ENCODE measurements at regions not wholly inside any gene's neighbourhood (a gene's known extent, or its start where the extent isn't known, plus 50 kb on each side); places are given as distances from the start of the nearest gene placed in this dataset.
"Not testable (repeated sequence)": the region's sequence is repeated elsewhere in the genome, so short reads cannot be mapped to it uniquely, and the experiment has no call there.

DNA sequence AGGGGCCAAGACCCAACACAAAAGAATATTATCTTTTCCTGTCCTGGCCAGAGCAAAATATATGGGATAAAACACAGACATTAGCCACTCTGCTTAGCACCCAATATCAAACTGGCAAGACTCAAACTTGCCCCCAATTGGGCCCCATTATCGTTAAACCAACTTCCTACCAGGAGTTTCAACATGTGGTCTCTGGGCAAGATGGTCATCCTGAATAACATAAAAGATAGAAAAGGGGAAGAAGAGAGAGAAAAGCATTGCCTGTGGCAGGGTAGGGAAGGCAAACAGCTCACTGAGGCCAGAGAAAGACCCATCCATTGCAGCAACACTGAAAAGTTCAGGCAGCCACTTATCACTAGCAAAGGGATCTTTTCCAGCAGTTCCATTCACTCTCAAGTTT lies 502.1 kb downstream of the KIF2B start:
- Histone ChIP-seq H3K4me1 (ENCODE audit: control insufficient read depth, insufficient read depth, low read length, poor library complexity, severe bottlenecking) (no peaks in the 10 kb centered on the region), H3K9me3 (ENCODE audit: control insufficient read depth, low read length) (peaks cover 3% of the 10 kb centered on the region)
- no CpG with 5 or more reads among the region's 1 CpG for WGBS, 2 experiments (ENCODE audit: insufficient coverage in 2 of 2)

DNA sequence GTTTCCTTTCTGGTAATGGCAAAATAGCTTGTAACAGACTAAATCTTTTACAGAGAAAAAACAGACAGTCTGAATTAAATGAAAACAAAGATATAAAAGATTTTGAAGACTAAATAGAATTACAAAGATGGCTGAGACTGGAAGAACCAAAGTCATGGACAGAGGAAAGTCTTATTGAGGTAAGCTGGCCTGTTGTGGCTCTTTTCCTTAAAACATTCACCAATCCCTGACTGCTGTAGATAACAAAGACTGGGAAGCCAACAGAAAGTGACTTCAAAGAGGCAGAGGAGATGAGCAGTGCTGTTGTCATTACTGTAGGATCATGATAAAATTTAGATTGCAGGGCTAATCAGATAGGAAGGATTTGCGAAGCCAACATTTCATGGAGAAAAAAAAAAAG lies 517.0 kb downstream of the KIF2B start:
- Histone ChIP-seq H3K27ac (ENCODE audit: low read depth, low read length, severe bottlenecking) (no peak overlapping the region), H3K4me1 (ENCODE audit: control insufficient read depth, insufficient read depth, low read length, poor library complexity, severe bottlenecking) (no peaks in the 10 kb centered on the region), H3K36me3 (ENCODE audit: control insufficient read depth, insufficient read depth, low read length) (no peaks in the 10 kb centered on the region), H3K9me3 (ENCODE audit: control insufficient read depth, low read length) (no peaks in the 10 kb centered on the region), H3K4me3 (ENCODE audit: extremely low read depth, insufficient read depth, low read length, poor library complexity, severe bottlenecking) (no peak overlapping the region)
- WGBS, 2 experiments (ENCODE audit: insufficient coverage in 2 of 2): 89 to 90% methylated on average over 1 of the region's 1 CpG

More for the DNA sequence above, 502.1 kb downstream of the KIF2B start:
- no peak overlapping the region for H3K4me3 ChIP-seq (ENCODE audit: extremely low read depth, insufficient read depth, low read length, poor library complexity, severe bottlenecking)
- no peaks in the 10 kb centered on the region for H3K36me3 ChIP-seq (ENCODE audit: control insufficient read depth, insufficient read depth, low read length)
- H3K27ac ChIP-seq (ENCODE audit: low read depth, low read length, severe bottlenecking): no peak overlapping the region

DNA sequence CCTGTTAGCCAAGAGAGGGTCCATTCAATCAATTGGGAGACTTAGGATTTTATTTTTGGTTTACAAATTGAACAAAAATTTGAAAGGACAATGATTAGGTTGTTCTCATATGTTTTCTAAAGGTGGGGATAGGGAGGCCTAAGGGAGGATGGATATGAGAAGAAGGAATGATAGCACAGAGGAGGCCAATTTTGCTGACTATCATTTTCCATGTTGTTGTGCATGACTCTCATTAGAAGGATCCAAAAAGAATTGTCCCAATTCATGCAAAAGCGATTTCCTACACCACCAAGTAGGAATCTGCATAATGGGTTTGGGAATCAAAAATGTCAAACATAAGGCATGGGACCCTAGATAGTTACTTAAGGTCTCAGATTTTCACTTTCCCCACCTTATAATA lies 524.8 kb downstream of the KIF2B start:
- Histone ChIP-seq H3K27ac (ENCODE audit: low read depth, low read length, severe bottlenecking) (no peak overlapping the region), H3K4me1 (ENCODE audit: control insufficient read depth, insufficient read depth, low read length, poor library complexity, severe bottlenecking) (no peaks in the 10 kb centered on the region), H3K36me3 (ENCODE audit: control insufficient read depth, insufficient read depth, low read length) (no peaks in the 10 kb centered on the region), H3K9me3 (ENCODE audit: control insufficient read depth, low read length) (no peaks in the 10 kb centered on the region), H3K4me3 (ENCODE audit: extremely low read depth, insufficient read depth, low read length, poor library complexity, severe bottlenecking) (no peak overlapping the region)
- WGBS, 2 experiments (ENCODE audit: insufficient coverage in 2 of 2): no CpG with 5 or more reads among the region's 1 CpG

DNA sequence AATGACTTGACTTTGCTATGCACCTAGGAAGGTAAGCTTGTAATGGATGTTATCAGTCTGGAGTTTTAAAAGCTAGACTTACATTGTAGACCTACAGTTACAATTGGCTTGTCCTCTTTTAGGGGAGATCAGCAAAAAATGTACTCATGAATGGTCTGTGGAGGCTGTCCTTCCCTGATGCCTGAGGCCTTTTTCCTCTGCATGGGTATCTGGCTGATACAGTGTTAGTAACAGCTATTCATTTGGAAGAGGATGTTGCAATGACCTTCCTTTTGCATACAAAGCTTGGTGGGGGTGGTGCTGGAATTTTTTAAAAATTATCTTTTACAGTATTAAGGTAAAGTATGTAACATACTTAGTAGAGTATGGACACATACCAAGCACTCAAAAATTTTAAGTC lies 525.5 kb downstream of the KIF2B start:
- Histone ChIP-seq H3K4me3 (ENCODE audit: extremely low read depth, insufficient read depth, low read length, poor library complexity, severe bottlenecking) (no peak overlapping the region), H3K9me3 (ENCODE audit: control insufficient read depth, low read length) (no peaks in the 10 kb centered on the region), H3K4me1 (ENCODE audit: control insufficient read depth, insufficient read depth, low read length, poor library complexity, severe bottlenecking) (no peaks in the 10 kb centered on the region), H3K36me3 (ENCODE audit: control insufficient read depth, insufficient read depth, low read length) (no peaks in the 10 kb centered on the region), H3K27ac (ENCODE audit: low read depth, low read length, severe bottlenecking) (no peak overlapping the region)

DNA sequence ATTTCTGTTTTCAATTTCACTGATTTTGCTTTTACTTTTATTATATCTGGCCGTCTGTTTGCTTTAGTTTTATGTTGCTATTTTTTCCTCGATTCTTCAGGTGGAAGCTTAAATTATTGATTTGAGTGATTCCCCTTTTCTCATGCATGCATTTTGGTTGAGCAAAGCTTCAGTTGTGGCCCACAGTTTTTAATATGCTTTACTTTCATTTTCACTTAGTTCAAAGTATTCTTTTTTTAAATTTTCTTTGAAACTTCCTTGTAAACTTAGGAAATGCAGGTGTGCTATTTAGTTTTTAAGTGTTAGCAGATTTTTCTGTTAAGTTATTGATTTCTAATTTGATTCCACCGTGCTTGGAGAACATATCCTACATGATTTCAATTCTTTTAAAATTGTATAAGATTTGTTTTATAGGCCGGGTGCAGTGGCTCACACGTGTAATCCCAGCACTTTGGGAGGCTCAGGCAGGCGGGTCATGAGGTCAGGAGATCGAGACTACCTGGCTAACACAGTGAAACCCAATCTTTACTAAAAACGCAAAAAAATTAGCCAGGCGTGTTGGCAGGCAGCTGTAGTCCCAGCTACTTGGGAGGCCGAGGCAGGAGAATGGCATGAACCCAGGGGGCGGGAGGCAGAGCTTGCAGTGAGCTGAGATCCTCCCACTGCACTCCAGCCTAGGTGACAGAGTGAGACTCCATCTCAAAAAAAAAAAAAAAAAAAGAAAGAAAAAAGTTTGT lies 531.2 kb downstream of the KIF2B start:
- Histone ChIP-seq H3K36me3 (ENCODE audit: control insufficient read depth, insufficient read depth, low read length) (no peaks in the 10 kb centered on the region), H3K9me3 (ENCODE audit: control insufficient read depth, low read length) (no peaks in the 10 kb centered on the region), H3K27ac (ENCODE audit: low read depth, low read length, severe bottlenecking) (no peak overlapping the region), H3K4me1 (ENCODE audit: control insufficient read depth, insufficient read depth, low read length, poor library complexity, severe bottlenecking) (no peaks in the 10 kb centered on the region), H3K4me3 (ENCODE audit: extremely low read depth, insufficient read depth, low read length, poor library complexity, severe bottlenecking) (no peak overlapping the region)
- 80 to 83% methylated on average over 5 to 8 of the region's 11 CpGs for WGBS, 2 experiments (ENCODE audit: insufficient coverage in 2 of 2)

DNA sequence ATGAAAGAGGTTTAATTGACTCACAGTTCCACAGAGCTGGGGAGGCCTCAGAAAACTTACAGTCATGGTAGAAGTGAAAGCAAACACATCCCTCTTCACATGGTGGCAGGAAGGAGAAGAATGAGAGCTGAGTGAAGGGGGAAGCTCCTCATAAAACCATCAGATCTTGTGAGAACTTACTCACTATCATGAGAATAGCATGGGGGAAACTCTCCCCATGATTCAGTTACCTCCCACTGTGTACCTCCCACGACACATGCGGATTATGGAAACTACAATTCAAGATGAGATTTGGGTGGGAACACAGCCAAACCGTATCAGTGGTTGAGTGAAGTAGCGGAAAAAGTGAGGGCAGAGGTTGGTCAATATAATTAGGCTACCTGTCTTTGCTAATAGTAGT lies 538.3 kb downstream of the KIF2B start:
- H3K9me3 ChIP-seq (ENCODE audit: control insufficient read depth, low read length); H3K27ac ChIP-seq (ENCODE audit: low read depth, low read length, severe bottlenecking); H3K36me3 ChIP-seq (ENCODE audit: control insufficient read depth, insufficient read depth, low read length); H3K4me1 ChIP-seq (ENCODE audit: control insufficient read depth, insufficient read depth, low read length, poor library complexity, severe bottlenecking); H3K4me3 ChIP-seq (ENCODE audit: extremely low read depth, insufficient read depth, low read length, poor library complexity, severe bottlenecking): not testable (repeated sequence)
- 60 to 74% methylated on average over 3 to 4 of the region's 4 CpGs for WGBS, 2 experiments (ENCODE audit: insufficient coverage in 2 of 2)

DNA sequence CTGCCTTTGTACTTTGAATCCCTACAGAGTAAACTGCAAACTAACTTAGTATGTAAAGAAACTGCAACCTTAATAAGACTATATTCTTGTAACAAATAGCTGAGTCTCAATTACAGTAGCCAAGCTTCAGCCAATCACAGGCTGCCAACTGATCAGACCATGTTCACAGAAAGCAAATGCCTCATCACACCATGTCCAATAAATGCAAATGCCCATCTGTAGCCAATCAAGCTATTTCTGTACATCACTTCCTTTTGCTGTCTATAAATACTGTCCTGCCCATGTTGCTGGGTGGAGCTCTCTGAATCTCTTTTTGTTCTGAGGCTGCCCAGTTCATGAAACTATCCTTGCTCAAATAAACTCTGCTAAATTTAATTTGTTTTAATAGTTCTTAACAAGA lies 531.7 kb upstream of the TOM1L1 start:
- Histone ChIP-seq H3K36me3 (ENCODE audit: control insufficient read depth, insufficient read depth, low read length) (no peaks in the 10 kb centered on the region), H3K4me3 (ENCODE audit: extremely low read depth, insufficient read depth, low read length, poor library complexity, severe bottlenecking) (no peak overlapping the region), H3K4me1 (ENCODE audit: control insufficient read depth, insufficient read depth, low read length, poor library complexity, severe bottlenecking) (no peaks in the 10 kb centered on the region), H3K9me3 (ENCODE audit: control insufficient read depth, low read length) (no peaks in the 10 kb centered on the region), H3K27ac (ENCODE audit: low read depth, low read length, severe bottlenecking) (no peak overlapping the region)

DNA sequence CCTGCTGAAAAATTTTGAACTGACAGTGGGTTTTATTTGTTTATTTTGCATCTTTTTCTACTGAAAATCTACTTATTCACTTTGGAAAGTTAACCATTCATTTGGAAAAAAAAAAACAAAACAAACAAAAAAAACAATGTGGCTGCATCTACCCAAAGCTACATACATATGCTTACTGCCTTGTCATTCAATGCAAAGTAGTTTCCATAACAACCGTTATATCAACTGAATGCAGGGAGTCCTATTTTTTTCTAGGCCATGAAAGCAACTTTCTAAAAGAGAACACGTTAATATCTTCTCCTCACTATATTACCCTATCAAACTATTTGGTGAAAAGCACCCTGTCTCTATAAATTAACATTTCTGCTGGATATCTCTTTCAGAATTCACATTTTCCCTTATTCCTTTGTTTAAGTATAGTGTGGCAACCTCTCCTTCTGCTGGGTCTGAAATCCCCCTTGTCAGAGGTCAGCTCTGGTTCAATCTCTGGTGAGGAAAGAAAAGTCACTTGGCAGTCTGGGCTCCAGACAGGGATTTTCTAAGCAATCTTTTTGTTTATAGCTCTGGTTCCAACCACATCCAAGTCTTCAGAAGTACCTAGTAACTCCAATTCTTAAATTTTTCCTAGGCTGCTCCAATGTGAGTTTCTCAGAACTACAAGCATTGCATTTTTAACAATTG lies 528.4 kb upstream of the TOM1L1 start:
- H3K27ac ChIP-seq (ENCODE audit: low read depth, low read length, severe bottlenecking): peak overlapping the region; percentile 68
- WGBS, 2 experiments (ENCODE audit: insufficient coverage in 2 of 2): 40 to 58% methylated on average over 2 of the region's 2 CpGs

DNA sequence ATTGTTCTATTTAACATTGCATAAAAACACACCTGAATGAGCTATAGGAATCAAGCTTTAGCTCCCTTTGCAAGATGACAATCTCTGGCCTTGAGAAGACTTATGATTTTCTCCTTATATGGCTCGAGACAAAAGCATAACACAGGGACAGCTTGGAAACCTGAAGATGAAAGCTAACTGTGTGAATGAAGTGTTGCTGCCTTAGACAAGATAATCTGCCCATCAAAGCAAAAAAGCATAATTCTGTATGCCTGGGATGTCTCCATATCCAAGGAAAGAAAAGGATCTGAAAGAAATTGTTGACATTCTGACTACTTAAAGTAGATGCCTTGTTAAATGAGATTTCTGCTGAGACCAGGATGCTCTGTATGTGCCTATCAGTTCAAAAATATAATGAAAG lies 526.7 kb upstream of the TOM1L1 start:
- H3K4me1 ChIP-seq (ENCODE audit: control insufficient read depth, insufficient read depth, low read length, poor library complexity, severe bottlenecking): no peaks in the 10 kb centered on the region
- no peaks in the 10 kb centered on the region for H3K9me3 ChIP-seq (ENCODE audit: control insufficient read depth, low read length)
- H3K27ac ChIP-seq (ENCODE audit: low read depth, low read length, severe bottlenecking): no peak overlapping the region
- WGBS, 2 experiments (ENCODE audit: insufficient coverage in 2 of 2): 56% methylated on average over 1 of the region's 1 CpG; no CpG with 5 or more reads in 1 of the 2 experiments
- H3K4me3 ChIP-seq (ENCODE audit: extremely low read depth, insufficient read depth, low read length, poor library complexity, severe bottlenecking): no peak overlapping the region
- H3K36me3 ChIP-seq (ENCODE audit: control insufficient read depth, insufficient read depth, low read length): no peaks in the 10 kb centered on the region

More for the DNA sequence above, 528.4 kb upstream of the TOM1L1 start:
- no peak overlapping the region for H3K4me3 ChIP-seq (ENCODE audit: extremely low read depth, insufficient read depth, low read length, poor library complexity, severe bottlenecking)
- no peaks in the 10 kb centered on the region for H3K4me1 ChIP-seq (ENCODE audit: control insufficient read depth, insufficient read depth, low read length, poor library complexity, severe bottlenecking)
- no peaks in the 10 kb centered on the region for H3K36me3 ChIP-seq (ENCODE audit: control insufficient read depth, insufficient read depth, low read length)
- no peaks in the 10 kb centered on the region for H3K9me3 ChIP-seq (ENCODE audit: control insufficient read depth, low read length)

DNA sequence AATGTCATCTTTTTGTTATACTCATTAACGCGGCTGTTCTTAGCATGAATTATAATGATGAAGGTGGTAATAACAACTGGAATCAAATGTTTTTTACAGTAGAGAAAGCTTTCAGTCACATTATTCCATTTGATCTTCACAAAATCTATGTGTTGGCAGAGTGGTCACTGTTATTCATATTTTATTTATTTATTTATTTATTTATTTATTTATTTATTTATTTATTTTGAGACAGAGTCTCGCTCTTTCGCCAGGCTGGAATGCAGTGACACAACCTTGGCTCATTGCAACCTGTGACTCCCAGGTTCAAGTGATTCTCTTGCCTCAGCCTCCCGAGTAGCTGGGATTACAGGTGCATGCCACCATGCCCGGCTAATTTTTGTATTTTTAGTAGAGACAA lies 524.2 kb upstream of the TOM1L1 start:
- not testable (repeated sequence) for H3K27ac ChIP-seq (ENCODE audit: low read depth, low read length, severe bottlenecking); H3K9me3 ChIP-seq (ENCODE audit: control insufficient read depth, low read length); H3K36me3 ChIP-seq (ENCODE audit: control insufficient read depth, insufficient read depth, low read length); H3K4me3 ChIP-seq (ENCODE audit: extremely low read depth, insufficient read depth, low read length, poor library complexity, severe bottlenecking); H3K4me1 ChIP-seq (ENCODE audit: control insufficient read depth, insufficient read depth, low read length, poor library complexity, severe bottlenecking)
- WGBS, 2 experiments (ENCODE audit: insufficient coverage in 2 of 2): 82% methylated on average over 3 of the region's 6 CpGs; no CpG with 5 or more reads in 1 of the 2 experiments

DNA sequence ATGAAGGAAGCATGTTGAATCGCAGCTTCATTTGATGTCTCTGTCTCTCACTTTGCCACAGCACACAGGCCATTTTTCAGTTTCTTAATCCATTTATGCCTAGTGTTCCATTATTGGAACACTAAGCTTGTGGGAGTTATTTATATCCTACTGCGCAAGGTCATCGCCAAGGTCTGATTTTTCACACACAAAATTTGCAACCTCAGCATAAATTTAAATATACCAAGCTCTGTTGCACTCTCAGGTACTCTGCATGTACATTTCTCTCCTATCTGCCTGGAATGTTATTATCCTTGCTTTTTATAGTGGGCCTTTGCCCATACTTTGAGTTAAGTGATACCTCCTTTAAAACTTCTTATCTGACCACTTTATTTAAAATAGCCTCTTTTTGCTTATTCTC lies 519.2 kb upstream of the TOM1L1 start:
- Histone ChIP-seq H3K4me1 (ENCODE audit: control insufficient read depth, insufficient read depth, low read length, poor library complexity, severe bottlenecking) (no peaks in the 10 kb centered on the region), H3K36me3 (ENCODE audit: control insufficient read depth, insufficient read depth, low read length) (no peaks in the 10 kb centered on the region), H3K4me3 (ENCODE audit: extremely low read depth, insufficient read depth, low read length, poor library complexity, severe bottlenecking) (no peak overlapping the region), H3K9me3 (ENCODE audit: control insufficient read depth, low read length) (no peaks in the 10 kb centered on the region), H3K27ac (ENCODE audit: low read depth, low read length, severe bottlenecking) (no peak overlapping the region)
- WGBS, 2 experiments (ENCODE audit: insufficient coverage in 2 of 2): no CpG with 5 or more reads among the region's 3 CpGs

Data from mesodermal cell (in vitro differentiated cells).